SK-N-MC (cell line): ENCODE measurements at regions not wholly inside any gene's neighbourhood (a gene's known extent, or its start where the extent isn't known, plus 50 kb on each side); places are given as distances from the start of the nearest gene placed in this dataset.

Source experiments
- EZH2 ChIP-seq: fragments of 200-600 bp; sonication (generic); IDR thresholded peaks from one replicate; pipeline ENCODE4 v1.6.1; 2017; ENCODE audit warnings: antibody characterized with exemption
- FOXP2 ChIP-seq: optimal IDR thresholded peaks from 2 replicates; pipeline ENCODE3; 2011; ENCODE audit warnings: mild to moderate bottlenecking, moderate library complexity; ENCODE audit not compliant: insufficient read depth; ENCODE audit errors: extremely low read length, control extremely low read depth
- POLR2AphosphoS5 ChIP-seq: IDR thresholded peaks from 2 replicates; pipeline ENCODE4 v1.6.1; 2012; ENCODE audit warnings: mild to moderate bottlenecking, low read depth, low read length, borderline replicate concordance

DNA sequence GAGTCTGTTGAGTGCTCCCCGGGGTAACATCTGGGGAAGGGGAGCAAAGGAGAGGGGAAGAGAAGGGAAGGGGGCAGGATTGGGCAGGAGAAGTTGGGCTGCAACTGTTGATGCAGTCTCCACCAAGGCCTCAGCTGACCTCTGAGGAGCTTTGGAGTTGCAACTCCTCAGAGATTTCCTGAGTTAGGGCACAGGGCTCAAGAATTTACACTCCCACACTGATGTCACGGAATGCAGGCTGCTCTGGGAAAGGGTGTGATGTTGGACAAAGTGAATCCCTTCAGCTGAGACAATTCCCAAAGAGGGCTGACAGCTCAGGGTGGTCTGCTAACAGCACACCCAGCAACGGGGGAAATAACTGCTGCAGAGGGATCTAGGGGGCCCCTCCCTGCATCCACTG lies 295.6 kb downstream of the PCNX1 start:
- no peak for TF ChIP-seq POLR2AphosphoS5
- TF ChIP-seq EZH2 = no peak
- TF ChIP-seq FOXP2 = no peak
